Mesenchymal stem cell (in vitro differentiated cells and primary cell): ENCODE measurements at regions not wholly inside any gene's neighbourhood (a gene's known extent, or its start where the extent isn't known, plus 50 kb on each side); places are given as distances from the start of the nearest gene placed in this dataset.
A peak's percentile ranks its signal among the peaks of the same experiment; 100 is the strongest.

Experiments used
- DNase-seq: peaks from one replicate; pipeline ENCODE4 v3.0.0-alpha.2; 2013
- H2AFZ ChIP-seq: one replicate; pipeline ENCODE4 v1.6.1; 2013; ENCODE audit warnings: low read depth, mild to moderate bottlenecking, control low read depth, inconsistent platforms, low read length, moderate library complexity
- H2AK5ac ChIP-seq: 2 replicates; pipeline ENCODE4 v1.6.1; 2013; ENCODE audit warnings: low read length, moderate library complexity, mild to moderate bottlenecking, inconsistent platforms; ENCODE audit not compliant: severe bottlenecking
- H2BK120ac ChIP-seq: one replicate; pipeline ENCODE4 v1.6.1; 2013; ENCODE audit warnings: low read depth, mild to moderate bottlenecking, inconsistent platforms, low read length, moderate library complexity
- H2BK12ac ChIP-seq, 2 experiments: one replicate each; pipeline ENCODE4 v1.6.1; 2013; ENCODE audit warnings: inconsistent platforms in 2 of 2, low read length in 2 of 2, mild to moderate bottlenecking in 2 of 2, moderate library complexity in 2 of 2, control low read depth in 1 of 2
- H2BK15ac ChIP-seq: one replicate; pipeline ENCODE4 v1.6.1; 2013; ENCODE audit warnings: mild to moderate bottlenecking, low read depth, inconsistent platforms; ENCODE audit not compliant: poor library complexity, severe bottlenecking
- H2BK5ac ChIP-seq: 2 replicates; pipeline ENCODE4 v1.6.1; 2013; ENCODE audit warnings: low read depth, mild to moderate bottlenecking, low read length, control low read depth, inconsistent platforms; ENCODE audit not compliant: poor library complexity, severe bottlenecking
- H3K14ac ChIP-seq, 2 experiments: one replicate each; pipeline ENCODE4 v1.6.1; 2013; ENCODE audit warnings: inconsistent platforms in 2 of 2, low read length in 2 of 2, control low read depth in 1 of 2, mild to moderate bottlenecking in 1 of 2, moderate library complexity in 1 of 2
- H3K18ac ChIP-seq, 2 experiments: one replicate each; pipeline ENCODE4 v1.6.1; 2013; ENCODE audit warnings: inconsistent platforms in 2 of 2, low read length in 2 of 2, control low read depth in 1 of 2, low read depth in 1 of 2, mild to moderate bottlenecking in 1 of 2
- H3K23ac ChIP-seq, 2 experiments: one replicate each; pipeline ENCODE4 v1.6.1; 2013; ENCODE audit warnings: inconsistent platforms in 2 of 2, low read length in 2 of 2, mild to moderate bottlenecking in 2 of 2, moderate library complexity in 2 of 2, control low read depth in 1 of 2
- H3K27ac ChIP-seq: 2 replicates; pipeline ENCODE4 v1.5.1; 2013; ENCODE audit warnings: mild to moderate bottlenecking, moderate library complexity, low read length, control low read depth, inconsistent platforms; ENCODE audit not compliant: poor library complexity, severe bottlenecking
- H3K27me3 ChIP-seq, 2 experiments: 2 replicates each; pipeline versions ENCODE4 v1.6.1 to v1.7.0; 2013; ENCODE audit warnings: low read length in 2 of 2, mild to moderate bottlenecking in 2 of 2, moderate library complexity in 2 of 2, control low read depth in 1 of 2, inconsistent platforms in 1 of 2; ENCODE audit not compliant: control insufficient read depth in 1 of 2, insufficient read depth in 1 of 2
- H3K36me3 ChIP-seq, 2 experiments: 2 replicates each; pipeline versions ENCODE4 v1.6.1 to v1.7.0; 2013; ENCODE audit warnings: low read length in 2 of 2, control low read depth in 1 of 2, inconsistent platforms in 1 of 2, low read depth in 1 of 2, mild to moderate bottlenecking in 1 of 2; ENCODE audit not compliant: insufficient read depth in 2 of 2, control insufficient read depth in 1 of 2
- H3K4ac ChIP-seq, 2 experiments: one replicate each; pipeline ENCODE4 v1.6.1; 2013; ENCODE audit warnings: inconsistent platforms in 2 of 2, low read length in 2 of 2, mild to moderate bottlenecking in 2 of 2, moderate library complexity in 2 of 2, control low read depth in 1 of 2, low read depth in 1 of 2
- H3K4me1 ChIP-seq: 2 replicates; pipeline ENCODE4 v1.6.1; 2013; ENCODE audit warnings: low read depth, low read length, control low read depth; ENCODE audit not compliant: control insufficient read depth, insufficient read depth
- H3K4me2 ChIP-seq: 2 replicates; pipeline ENCODE4 v1.6.1; 2013; ENCODE audit warnings: low read length, mild to moderate bottlenecking, inconsistent platforms; ENCODE audit not compliant: poor library complexity, severe bottlenecking
- H3K4me3 ChIP-seq, 2 experiments: 2 replicates each; pipeline versions ENCODE4 v1.5.1 to v1.7.0; 2013; ENCODE audit warnings: low read length in 2 of 2, mild to moderate bottlenecking in 2 of 2, control low read depth in 1 of 2, low read depth in 1 of 2; ENCODE audit not compliant: insufficient read depth in 1 of 2
- H3K79me1 ChIP-seq: replicated peaks from 2 replicates; pipeline ENCODE4 v1.6.1; 2013; ENCODE audit warnings: mild to moderate bottlenecking, control low read depth, low read length, inconsistent platforms; ENCODE audit not compliant: poor library complexity, severe bottlenecking
- H3K9ac ChIP-seq: 2 replicates; pipeline ENCODE4 v1.7.0; 2013; ENCODE audit warnings: mild to moderate bottlenecking, low read length, moderate library complexity
- H3K9me3 ChIP-seq: 2 replicates; pipeline ENCODE4 v1.7.0; 2013; ENCODE audit warnings: mild to moderate bottlenecking, low read length; ENCODE audit not compliant: control insufficient read depth
- H4K8ac ChIP-seq: one replicate; pipeline ENCODE4 v1.6.1; 2013; ENCODE audit warnings: inconsistent platforms, mild to moderate bottlenecking, low read length, moderate library complexity
- H4K91ac ChIP-seq: one replicate; pipeline ENCODE4 v1.6.1; 2013; ENCODE audit warnings: mild to moderate bottlenecking, low read length, inconsistent platforms
- WGBS: methylation state at CpG from one replicate; pipeline ENCODE4 v1.1.7; 2013; ENCODE audit warnings: mixed read lengths; 5-methylcytosine and 5-hydroxymethylcytosine counted together

DNA sequence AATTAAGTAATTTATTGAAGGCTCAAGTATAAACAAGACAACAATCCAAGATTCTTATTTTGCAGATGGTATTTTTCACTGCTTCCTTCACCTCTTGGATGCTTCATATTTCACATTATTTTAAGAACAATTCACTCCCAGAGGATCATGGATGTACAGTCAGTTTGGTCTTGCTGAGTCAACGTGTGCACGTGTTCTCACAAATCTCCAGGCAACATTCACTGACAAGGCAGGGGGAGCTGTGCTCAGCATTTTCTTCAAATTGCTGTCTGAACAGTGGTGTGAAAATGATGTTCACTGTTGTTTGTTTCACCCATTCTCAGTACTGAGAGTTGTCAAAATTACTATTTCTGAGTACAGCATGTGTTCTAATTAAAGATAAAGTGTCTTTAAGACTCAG lies 118.3 kb upstream of the SLC38A4 start:
- no peaks in the 10 kb centered on the region for H3K36me3 ChIP-seq

DNA sequence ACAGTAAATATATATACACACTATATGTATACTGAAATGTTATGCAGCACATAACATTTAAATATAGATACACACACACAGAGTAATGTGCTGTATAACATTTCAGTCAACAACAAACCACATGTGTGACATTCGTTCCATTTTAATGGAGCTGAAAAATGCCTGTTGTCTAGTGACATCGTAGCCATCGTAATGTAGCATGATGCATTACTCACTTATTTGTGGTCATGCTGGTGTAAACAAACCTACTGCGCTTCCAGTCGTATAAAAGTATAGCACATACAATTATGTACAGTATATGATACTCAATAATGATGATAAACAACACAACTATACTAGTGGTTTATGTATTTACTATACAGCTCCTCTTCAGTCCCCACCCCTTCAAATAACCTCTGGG lies 119.0 kb upstream of the SLC38A4 start:
- Histone ChIP-seq H3K4me2 (no peak overlapping the region), H4K91ac (no peak overlapping the region), H3K27ac (no peak overlapping the region), H3K27me3 (no peaks in the 10 kb centered on the region), H3K4me3 (no peak overlapping the region), H3K36me3 (no peaks in the 10 kb centered on the region), H3K14ac (no peak overlapping the region), H3K23ac (no peak overlapping the region), H2AFZ (no peak overlapping the region), H2BK120ac (no peak overlapping the region), H2BK5ac (no peak overlapping the region), H2BK12ac (no peak overlapping the region), H3K9ac (no peak overlapping the region), H4K8ac (no peak overlapping the region), H2AK5ac (no peak overlapping the region), H2BK15ac (no peak overlapping the region), H3K4me1 (peaks cover 3% of the 10 kb centered on the region), H3K18ac (no peak overlapping the region), H3K9me3 (no peaks in the 10 kb centered on the region), H3K79me1 (no peaks in the 10 kb centered on the region), H3K4ac (no peak overlapping the region)
- WGBS = 11% methylated on average over 3 of the region's 5 CpGs
- peak; percentile 79 for DNase-seq

More for the DNA sequence above, 118.3 kb upstream of the SLC38A4 start:
- Histone ChIP-seq H3K27ac (no peak overlapping the region), H4K91ac (no peak overlapping the region), H3K18ac (no peak overlapping the region), H4K8ac (no peak overlapping the region), H3K27me3 (no peaks in the 10 kb centered on the region), H2BK15ac (no peak overlapping the region), H3K9ac (no peak overlapping the region), H3K4me2 (no peak overlapping the region), H3K4me1 (peaks cover 3% of the 10 kb centered on the region), H2AFZ (no peak overlapping the region), H3K14ac (no peak overlapping the region), H3K79me1 (no peaks in the 10 kb centered on the region), H3K4me3 (no peak overlapping the region), H3K4ac (no peak overlapping the region), H2BK120ac (no peak overlapping the region), H2AK5ac (no peak overlapping the region), H2BK5ac (no peak overlapping the region), H3K23ac (no peak overlapping the region), H3K9me3 (no peaks in the 10 kb centered on the region), H2BK12ac (no peak overlapping the region)
- WGBS = 13% methylated on average over 2 of the region's 2 CpGs
- DNase-seq = peak; percentile 76

DNA sequence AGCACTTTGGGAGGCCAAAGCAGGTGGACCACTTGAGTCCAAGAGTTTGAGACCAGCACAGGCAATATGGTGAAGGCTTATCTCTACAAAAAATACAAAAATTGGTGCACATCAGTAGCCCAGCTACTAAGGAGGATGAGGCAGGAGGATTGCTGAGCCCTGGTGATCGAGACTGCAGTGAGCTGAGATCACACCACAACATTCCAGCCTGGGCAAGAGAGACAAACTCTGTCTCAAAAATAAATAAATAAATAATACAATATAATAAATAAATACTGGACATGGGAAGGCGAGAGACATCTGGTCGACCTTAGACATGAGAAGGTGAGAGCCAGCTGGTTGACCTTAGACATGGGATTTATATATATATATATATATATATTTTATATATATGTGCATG lies 119.8 kb upstream of the SLC38A4 start:
- no peak overlapping the region for H3K23ac ChIP-seq
- no peak overlapping the region for H2AFZ ChIP-seq
- no CpG with 5 or more reads among the region's 3 CpGs for WGBS
- H3K4me2 ChIP-seq = no peak overlapping the region
- H2AK5ac ChIP-seq = no peak overlapping the region
- no peak overlapping the region for H2BK120ac ChIP-seq
- H3K79me1 ChIP-seq = no peaks in the 10 kb centered on the region
- H3K27me3 ChIP-seq = no peaks in the 10 kb centered on the region
- H2BK12ac ChIP-seq = peak overlapping the region in 1 of 2 experiments; percentile 31
- H4K8ac ChIP-seq = no peak overlapping the region
- DNase-seq = no peak
- H3K9me3 ChIP-seq = no peaks in the 10 kb centered on the region
- H2BK15ac ChIP-seq = no peak overlapping the region
- H2BK5ac ChIP-seq = no peak overlapping the region
- H3K4me3 ChIP-seq = no peak overlapping the region
- peak overlapping the region in 1 of 2 experiments; percentile 21 for H3K18ac ChIP-seq
- H3K4me1 ChIP-seq = peaks cover 3% of the 10 kb centered on the region
- no peak overlapping the region for H3K9ac ChIP-seq
- no peak overlapping the region for H3K14ac ChIP-seq
- H3K27ac ChIP-seq = no peak overlapping the region
- H4K91ac ChIP-seq = no peak overlapping the region
- no peaks in the 10 kb centered on the region for H3K36me3 ChIP-seq
- no peak overlapping the region for H3K4ac ChIP-seq

DNA sequence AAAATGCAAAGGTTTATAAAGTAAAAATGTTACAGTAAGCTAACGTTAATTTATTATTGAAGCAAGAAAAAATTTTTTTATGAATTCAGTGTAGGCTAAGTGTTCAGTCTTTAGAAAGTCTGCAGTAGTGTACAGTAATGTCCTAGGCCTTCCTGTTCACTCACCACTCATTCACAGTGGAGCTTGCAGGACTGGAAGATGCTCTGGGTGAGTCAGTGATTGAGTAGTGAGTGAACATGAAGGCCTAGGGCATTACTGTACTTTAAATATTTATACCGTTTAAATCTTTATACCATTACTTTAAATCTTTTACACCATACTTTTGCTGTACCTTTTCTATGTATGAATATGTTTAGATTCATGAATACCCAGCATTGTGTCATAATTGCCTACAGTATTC lies 120.3 kb upstream of the SLC38A4 start:
- no peak overlapping the region for H3K27ac ChIP-seq
- no peak overlapping the region for H3K14ac ChIP-seq
- no peak overlapping the region for H4K8ac ChIP-seq
- H2BK12ac ChIP-seq = no peak overlapping the region
- peak; percentile 57 for DNase-seq
- H3K4ac ChIP-seq = no peak overlapping the region
- H3K79me1 ChIP-seq = no peaks in the 10 kb centered on the region
- no peak overlapping the region for H3K18ac ChIP-seq
- H2AFZ ChIP-seq = no peak overlapping the region
- no peak overlapping the region for H3K9ac ChIP-seq
- H2BK5ac ChIP-seq = no peak overlapping the region
- H3K23ac ChIP-seq = no peak overlapping the region
- H3K36me3 ChIP-seq = no peaks in the 10 kb centered on the region
- H2AK5ac ChIP-seq = no peak overlapping the region
- H4K91ac ChIP-seq = no peak overlapping the region
- WGBS = 89% methylated on average over 1 of the region's 2 CpGs
- H2BK15ac ChIP-seq = no peak overlapping the region
- H3K4me2 ChIP-seq = no peak overlapping the region
- no peaks in the 10 kb centered on the region for H3K9me3 ChIP-seq
- no peak overlapping the region for H2BK120ac ChIP-seq
- H3K27me3 ChIP-seq = no peaks in the 10 kb centered on the region
- no peak overlapping the region for H3K4me3 ChIP-seq
- H3K4me1 ChIP-seq = peaks cover 3% of the 10 kb centered on the region
